HG02852 (cell line): ENCODE measurements at regions not wholly inside any gene's neighbourhood (a gene's known extent, or its start where the extent isn't known, plus 50 kb on each side); places are given as distances from the start of the nearest gene placed in this dataset.

Source experiments
- ATAC-seq: cut with Tn5 transposase; IDR thresholded peaks from one replicate; pipeline ENCODE4 v1.9.1; 2021; ENCODE audit warnings: mild to moderate bottlenecking, moderate library complexity; ENCODE audit not compliant: unreplicated experiment

- no peak for ATAC-seq
Measured at GRCh38 chr2:52884761-52885352, 882.7 kb upstream of the CHAC2 start.

DNA sequence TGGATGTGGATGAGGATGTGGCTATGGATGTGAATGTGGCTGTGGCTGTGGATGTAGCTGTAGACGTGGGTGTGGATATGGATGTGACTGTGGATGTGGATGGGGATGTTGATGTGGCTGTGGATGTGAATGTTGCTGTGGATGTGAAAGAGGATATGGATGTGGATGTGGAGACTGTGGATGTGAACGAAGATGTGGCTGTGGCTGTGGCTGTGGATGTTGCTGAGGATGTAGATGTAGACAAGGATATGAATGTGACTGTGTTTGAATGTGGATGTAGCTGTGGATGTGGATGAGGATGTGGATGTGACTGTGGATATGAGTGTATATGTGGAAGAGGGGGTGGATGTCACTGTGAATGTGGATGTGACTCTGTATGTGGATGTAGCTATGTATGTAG, 884.6 kb upstream of the CHAC2 start:
- no peak for ATAC-seq

- ATAC-seq: no peak
Measured at GRCh38 chr2:52881606-52882005, 886.0 kb upstream of the CHAC2 start.

- ATAC-seq: no peak
Measured at GRCh38 chr2:52880872-52881271, 886.7 kb upstream of the CHAC2 start.

GRCh38 chr2:52879561-52879960, 888.0 kb upstream of the CHAC2 start:
- ATAC-seq: no peak

GRCh38 chr2:52877703-52878102, 889.9 kb upstream of the CHAC2 start:
- ATAC-seq: no peak

DNA sequence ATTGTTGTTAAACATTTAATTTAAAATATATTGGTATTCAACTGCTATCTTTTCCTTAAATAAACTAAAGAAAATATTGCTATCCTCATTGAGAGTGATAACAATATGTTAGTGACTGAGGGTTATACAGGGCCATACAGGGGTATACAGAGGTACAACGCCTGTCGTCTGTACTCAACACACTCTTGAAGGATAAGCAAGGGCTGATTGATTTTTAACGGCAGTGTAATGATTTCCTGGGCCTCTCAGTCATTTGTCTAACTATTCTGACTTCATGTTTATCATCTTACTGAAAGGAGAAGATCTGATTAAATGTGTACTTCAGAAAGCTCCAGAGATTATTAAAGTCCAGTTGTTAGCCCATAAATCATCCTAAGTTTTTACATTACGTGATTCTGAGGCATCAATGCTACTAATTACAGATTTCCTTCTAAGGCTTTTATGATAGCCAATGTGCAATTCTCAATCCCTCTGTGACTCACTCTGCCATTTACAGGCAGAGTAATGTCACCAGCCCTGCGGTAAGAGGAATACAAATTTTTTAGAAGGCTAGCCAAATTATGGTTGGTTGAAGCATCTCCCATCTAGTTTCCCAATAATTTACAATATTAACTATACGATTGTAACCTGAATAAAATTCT, 893.0 kb upstream of the CHAC2 start:
- no peak for ATAC-seq

GRCh38 chr2:52862801-52863200, 904.8 kb upstream of the CHAC2 start:
- ATAC-seq: no peak

DNA sequence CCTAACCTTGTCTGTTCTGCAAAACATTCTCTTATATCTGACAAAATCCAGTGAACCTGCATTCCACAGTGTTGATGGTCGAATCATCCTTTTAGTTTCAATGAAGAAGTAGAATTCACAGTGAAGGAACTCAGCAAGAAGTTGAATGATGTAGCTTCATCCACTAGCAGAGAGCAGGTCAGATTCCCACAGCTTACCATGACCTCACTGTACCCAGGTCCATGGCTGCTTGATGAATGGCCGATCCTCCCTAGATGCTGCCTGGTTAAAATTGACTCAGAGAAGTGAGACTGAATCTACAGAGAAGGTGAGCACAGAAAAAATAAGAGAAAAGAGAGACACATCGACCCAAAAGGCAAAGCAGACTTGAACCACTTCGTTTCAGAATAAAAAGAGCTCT, 906.0 kb upstream of the CHAC2 start:
- ATAC-seq: no peak

GRCh38 chr2:52859065-52859464, 908.5 kb upstream of the CHAC2 start:
- no peak for ATAC-seq

- ATAC-seq: no peak
Measured at GRCh38 chr2:52857722-52858121, 909.9 kb upstream of the CHAC2 start.

GRCh38 chr2:52852006-52852405, 915.6 kb upstream of the CHAC2 start:
- ATAC-seq: no peak

DNA sequence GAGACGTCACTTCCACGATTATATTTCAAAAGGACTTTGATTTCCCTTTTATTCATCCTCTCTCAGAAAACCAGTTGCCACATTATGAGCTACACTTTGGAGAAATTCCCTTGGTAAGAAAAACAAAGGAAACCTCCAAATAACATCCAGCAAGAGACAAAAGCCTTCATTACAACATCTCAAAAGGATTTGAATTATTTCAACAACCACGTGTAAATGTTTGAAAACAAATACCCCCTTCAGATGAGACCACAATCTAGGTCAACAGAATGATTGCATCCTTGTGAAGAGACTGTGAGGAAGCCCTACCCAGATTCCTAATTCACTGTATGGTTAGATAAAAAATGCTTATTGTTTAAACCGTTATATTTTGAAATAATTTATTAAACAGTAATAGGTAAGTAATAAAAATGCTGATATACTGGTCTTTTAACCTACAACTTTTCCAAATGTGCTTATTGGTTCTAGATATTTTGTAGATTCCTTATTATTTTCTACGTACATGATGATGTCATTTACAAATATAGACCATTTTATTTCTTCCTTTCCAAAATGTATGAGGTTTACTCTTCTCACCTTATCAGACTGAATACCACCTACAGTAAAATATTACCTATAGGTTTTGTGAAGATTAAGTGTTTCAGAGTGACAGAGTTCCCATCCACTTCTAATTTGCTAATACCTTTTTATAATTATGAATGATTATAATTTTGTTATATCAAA, 922.7 kb upstream of the CHAC2 start:
- ATAC-seq: no peak

- no peak for ATAC-seq
Measured at GRCh38 chr2:52835909-52836308, 931.7 kb upstream of the CHAC2 start.

DNA sequence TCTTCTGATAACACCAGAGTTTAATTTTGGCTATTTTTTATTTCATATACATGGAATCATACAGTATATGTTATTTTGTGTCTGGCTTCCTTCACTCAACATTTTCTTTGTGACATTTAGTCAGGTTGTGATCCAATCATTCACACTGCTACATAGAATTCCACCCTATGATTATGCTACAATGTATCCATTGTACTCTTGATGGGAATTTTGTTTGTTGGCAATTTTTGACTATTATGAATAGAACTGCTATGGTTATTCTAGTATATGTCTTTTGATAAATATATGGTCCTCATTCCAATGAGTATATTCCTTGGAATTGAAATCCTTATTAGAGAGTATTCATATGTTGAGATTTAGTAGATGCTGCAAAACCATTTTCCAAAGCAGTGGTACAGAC, 936.4 kb upstream of the CHAC2 start:
- ATAC-seq: no peak

GRCh38 chr2:52828112-52828511, 939.5 kb upstream of the CHAC2 start:
- no peak for ATAC-seq

GRCh38 chr2:52821631-52822030, 946.0 kb upstream of the CHAC2 start:
- no peak for ATAC-seq

- no peak for ATAC-seq
Measured at GRCh38 chr2:52818958-52819357, 948.6 kb upstream of the CHAC2 start.

- ATAC-seq: no peak
Measured at GRCh38 chr2:52810460-52810859, 957.1 kb upstream of the CHAC2 start.

DNA sequence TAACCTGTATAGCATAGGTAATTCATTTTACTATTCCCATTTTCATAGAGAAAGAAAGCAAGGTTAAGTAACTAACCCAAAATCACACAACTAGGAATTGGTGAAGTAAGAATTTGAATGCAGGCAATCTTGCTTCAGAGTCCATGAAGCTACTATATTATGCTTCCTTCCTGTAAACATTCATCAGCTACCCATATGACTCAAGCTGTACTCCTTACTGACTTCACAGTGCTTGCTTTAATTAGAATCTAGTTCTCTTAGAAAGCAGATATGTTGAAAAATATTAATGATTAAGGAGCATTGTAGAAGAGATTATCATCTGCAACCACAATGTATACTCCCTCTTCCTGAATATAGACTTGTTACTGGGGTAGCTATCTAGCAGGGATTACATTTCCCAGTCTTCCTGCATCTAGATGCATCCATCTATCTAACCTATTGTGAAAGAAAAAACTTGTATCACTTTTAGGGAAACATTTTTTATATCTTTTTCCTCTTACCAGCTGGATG, 961.6 kb upstream of the CHAC2 start:
- no peak for ATAC-seq

- no peak for ATAC-seq
Measured at GRCh38 chr2:52794581-52794980, 973.0 kb upstream of the CHAC2 start.

DNA sequence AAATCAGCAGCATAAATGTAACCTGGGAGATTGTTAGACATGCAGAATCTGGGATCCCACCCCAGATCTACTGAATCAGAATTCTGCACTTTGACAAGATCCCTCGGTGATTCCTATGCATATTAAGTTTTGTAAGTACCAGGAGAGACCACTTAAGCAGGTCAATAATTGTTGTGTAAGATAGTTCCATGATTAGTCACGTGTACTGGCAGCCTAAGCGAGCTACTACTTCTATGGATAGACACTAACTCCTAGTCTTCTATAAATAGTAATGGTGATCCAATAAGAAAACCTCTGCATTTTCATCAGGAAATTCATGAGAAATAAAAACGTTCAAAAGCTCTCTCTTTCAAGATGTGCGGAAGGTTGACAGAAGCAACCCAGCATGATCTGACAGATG, 988.2 kb upstream of the CHAC2 start:
- no peak for ATAC-seq
